T-helper 1 cell (primary cell): ENCODE measurements at regions not wholly inside any gene's neighbourhood (a gene's known extent, or its start where the extent isn't known, plus 50 kb on each side); places are given as distances from the start of the nearest gene placed in this dataset.
"Not testable (repeated sequence)": the region's sequence is repeated elsewhere in the genome, so short reads cannot be mapped to it uniquely, and the experiment has no call there.

Experiments used
- DNase-seq, 5 donors: peaks; one replicate each; pipeline ENCODE4 v3.0.0-alpha.2; 2012 to 2020

DNA sequence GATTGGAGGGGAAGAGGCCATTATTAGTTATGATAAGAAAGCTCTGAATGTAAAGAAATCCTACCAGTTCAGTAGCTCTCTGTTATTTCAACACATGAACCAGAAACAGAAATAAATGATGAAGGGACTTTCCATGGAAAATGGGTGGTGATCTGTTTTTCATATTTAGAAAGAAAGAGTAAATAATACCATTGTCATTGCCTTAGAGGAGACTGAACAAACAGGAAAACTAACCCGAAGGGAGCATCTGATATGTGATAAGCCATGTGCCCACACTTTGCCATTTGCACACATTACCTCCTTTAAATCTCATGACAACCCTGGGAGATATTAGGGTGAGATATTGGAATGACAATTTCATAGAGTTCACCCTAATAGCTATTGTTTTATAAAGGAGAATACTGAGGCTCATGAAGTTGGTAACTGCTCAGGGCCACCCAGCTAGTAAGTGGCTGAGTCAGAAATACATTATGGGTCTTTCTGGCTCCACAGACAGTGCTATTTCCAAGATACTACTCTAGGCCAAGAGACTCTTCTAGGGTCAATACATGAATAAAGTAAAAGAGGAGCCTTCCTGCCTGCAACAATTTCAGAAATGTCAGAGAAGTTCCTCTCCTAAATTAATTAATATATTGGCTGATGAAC, 111.0 kb upstream of the SLIT3 start:
- DNase-seq, result no peak

- no peak for DNase-seq
These were observed 110.3 kb upstream of the SLIT3 start for GRCh38 chr5:169410996-169411783.

GRCh38 chr5:169408731-169409130, 107.8 kb upstream of the SLIT3 start:
- no peak for DNase-seq

GRCh38 chr5:169408171-169408570, 107.2 kb upstream of the SLIT3 start:
- no peak for DNase-seq

DNA sequence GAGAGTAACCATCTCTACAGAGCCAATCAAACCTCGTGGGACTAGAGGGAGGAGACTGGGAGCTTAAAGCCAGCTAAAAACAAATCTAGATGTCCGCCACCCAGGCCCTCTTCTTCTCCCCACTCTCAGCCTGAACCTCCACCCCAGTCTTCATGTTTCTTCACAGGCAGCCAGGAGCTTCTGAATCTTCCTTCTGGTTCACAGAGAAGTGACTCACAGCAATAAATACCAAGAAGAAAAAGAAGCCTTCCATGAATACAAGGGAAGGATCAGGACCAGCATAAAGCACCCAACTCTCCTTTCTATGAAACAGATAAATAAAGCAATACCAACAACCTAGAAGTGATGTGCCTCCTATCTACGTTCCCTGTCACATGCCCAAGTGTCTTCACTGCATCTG, 103.3 kb upstream of the SLIT3 start:
- no peak for DNase-seq

DNA sequence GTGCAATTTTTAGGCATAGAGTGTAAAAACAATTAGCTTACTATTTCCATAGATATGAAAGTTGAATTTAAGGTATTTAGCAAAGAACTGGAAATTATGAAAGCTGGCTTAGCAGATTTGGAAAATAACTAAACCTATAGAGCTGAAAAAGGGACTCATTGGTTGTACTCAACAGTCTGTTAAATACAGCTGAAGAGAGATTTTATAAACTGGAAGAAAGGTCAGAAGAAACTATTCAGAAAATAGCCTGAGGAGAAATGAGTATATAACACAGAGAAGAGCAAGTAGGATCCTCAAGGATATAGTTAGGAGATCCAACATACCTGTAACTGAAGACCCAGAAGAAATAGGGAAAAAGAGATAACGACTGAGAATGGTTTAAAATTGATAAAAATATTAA, 97.6 kb upstream of the SLIT3 start:
- no peak for DNase-seq

DNA sequence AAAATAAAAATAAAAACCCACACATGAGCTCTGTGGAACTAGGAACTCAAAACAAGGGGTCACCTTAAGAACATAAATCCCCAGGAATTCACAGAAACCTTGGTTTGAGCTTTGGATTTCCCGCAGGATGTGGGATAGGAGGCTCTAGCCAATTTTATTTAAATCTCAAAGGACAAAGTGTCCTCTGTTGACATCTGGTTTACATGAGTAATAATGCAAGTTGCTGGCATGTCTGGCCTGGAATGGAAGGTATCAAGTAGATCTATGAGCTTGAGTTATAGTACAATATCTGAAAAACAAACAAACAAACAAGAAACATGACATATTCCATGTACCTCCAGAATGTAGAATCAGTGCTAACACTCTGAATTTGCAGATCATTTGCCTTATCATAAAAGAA, 94.2 kb upstream of the SLIT3 start:
- no peak for DNase-seq

- DNase-seq, result no peak
These were observed 93.4 kb upstream of the SLIT3 start for GRCh38 chr5:169394371-169394770.

- no peak for DNase-seq
These were observed 93.0 kb upstream of the SLIT3 start for GRCh38 chr5:169393907-169394306.

- DNase-seq, result no peak
These were observed 89.3 kb upstream of the SLIT3 start for GRCh38 chr5:169390265-169390664.

DNA sequence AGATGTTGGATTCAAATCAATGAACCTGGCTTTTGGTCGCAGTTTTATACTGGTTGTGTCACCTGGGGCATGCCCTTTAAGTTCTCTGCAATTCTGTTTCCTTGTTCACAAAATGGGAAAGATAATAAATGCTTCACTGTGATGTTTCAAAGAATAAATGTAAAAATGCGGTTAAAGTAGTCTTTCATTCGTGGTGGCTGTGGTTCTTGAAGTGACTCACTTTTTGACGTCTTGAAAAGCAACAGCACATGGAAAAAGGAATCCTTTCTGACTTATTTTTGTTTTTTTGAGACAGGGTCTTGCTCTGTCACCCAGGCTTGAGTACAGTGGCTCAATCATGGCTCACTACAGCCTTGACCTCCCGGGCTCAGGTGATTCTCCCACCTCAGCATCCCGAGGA, 88.4 kb upstream of the SLIT3 start:
- no peak for DNase-seq

DNA sequence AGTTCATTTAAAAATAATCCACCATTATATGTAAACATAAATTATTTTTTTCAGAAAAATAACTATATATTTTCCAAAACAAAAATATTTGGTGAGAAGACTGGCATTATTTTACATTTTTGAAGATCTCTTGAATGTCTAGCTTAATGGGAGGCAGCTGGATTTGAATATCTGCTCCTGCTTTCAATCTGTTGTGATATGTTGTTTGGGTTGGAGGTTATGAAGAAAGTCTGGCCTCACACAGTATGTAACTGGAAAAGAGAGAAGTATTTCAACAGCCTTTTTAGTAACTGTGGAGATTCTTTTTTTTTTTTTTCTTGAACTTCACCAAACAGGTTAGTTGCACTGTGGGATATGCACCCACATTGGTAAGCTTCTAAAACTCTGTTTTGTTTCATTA, 84.7 kb upstream of the SLIT3 start:
- DNase-seq, result no peak

DNA sequence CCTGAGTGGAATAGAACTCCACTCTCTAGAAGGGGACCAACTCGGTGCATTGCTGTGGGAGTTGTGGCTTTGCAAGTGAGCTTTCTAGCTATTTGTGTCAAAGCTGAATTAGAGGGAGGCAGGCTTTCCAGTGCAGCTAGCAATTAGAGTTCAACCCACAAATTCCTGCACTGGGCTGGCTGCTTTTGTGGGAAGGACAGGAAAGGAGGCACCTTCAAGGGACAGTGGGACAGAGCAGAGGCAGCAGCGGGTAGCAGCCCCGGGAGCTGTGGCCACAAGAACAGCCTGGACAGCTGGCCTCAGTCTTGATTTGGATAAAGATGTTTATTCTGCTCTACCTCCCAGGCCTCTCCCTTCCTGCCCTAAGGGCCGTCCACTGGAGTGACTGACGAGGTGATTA, 83.7 kb upstream of the SLIT3 start:
- no peak for DNase-seq

- no peak for DNase-seq
These were observed 73.8 kb upstream of the SLIT3 start for GRCh38 chr5:169374761-169375160.

DNA sequence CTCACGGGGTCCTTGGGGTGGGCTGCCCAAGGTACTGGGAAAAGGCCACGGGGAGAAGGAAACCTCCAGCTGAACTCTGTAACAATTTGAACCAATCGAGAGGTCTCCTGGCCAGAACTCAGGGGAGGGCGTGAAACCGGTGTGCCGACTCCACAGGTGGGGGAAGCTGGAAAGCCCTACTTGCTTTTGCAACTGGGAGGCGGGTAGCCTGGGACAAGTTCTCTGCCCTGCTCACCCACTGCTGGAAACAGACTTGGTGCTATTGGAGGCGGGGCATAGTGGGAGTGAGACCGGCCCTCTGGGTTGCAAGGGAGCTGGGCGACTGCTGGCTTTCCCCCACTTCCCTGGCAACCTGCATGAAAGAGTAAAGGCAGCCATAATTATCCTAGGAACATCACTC, 73.2 kb upstream of the SLIT3 start:
- no peak for DNase-seq

- not testable (repeated sequence) for DNase-seq
These were observed 70.9 kb upstream of the SLIT3 start for GRCh38 chr5:169371801-169372200.

GRCh38 chr5:169369130-169369529, 68.2 kb upstream of the SLIT3 start:
- no peak for DNase-seq

- DNase-seq, result no peak
These were observed 66.9 kb upstream of the SLIT3 start for GRCh38 chr5:169367861-169368260.

GRCh38 chr5:169357291-169357690, 56.4 kb upstream of the SLIT3 start:
- DNase-seq, result no peak

DNA sequence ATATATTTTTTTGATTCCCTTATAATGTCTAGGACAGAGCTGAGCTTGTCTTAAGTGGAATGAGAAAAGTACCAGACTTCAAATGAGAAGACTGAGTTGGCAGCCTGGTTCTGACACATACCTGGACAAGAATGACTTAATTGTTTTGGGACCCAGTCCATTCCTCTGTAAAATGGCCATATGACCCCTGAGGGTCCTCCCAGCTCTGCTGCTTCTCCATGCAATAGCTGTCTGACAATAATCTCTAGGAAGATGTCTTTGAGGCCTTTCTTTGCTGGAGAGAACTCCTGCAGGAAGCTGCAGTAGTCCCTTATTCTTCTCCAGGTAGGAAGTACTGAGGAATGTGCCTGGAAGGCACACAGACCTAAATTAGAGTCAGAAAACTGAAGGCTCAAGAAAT, 55.9 kb upstream of the SLIT3 start:
- no peak for DNase-seq

- no peak for DNase-seq
These were observed 55.2 kb upstream of the SLIT3 start for GRCh38 chr5:169356181-169356580.

GRCh38 chr5:169354921-169355320, 54.0 kb upstream of the SLIT3 start:
- no peak for DNase-seq

- DNase-seq, result peak in 1 of 5 donors; percentile 11
These were observed 53.3 kb upstream of the SLIT3 start for GRCh38 chr5:169354263-169354662.

- DNase-seq, result no peak
These were observed 52.0 kb upstream of the SLIT3 start for GRCh38 chr5:169352901-169353300.

- DNase-seq, result no peak
These were observed 50.8 kb upstream of the SLIT3 start for GRCh38 chr5:169351721-169352120.
